ENCODE measurements at regions not wholly inside any gene's neighbourhood (a gene's known extent, or its start where the extent isn't known, plus 50 kb on each side); places are given as distances from the start of the nearest gene placed in this dataset.
"Not testable (repeated sequence)": the region's sequence is repeated elsewhere in the genome, so short reads cannot be mapped to it uniquely, and the experiment has no call there.

- POLR2A ChIA-PET: no interaction called here
- Histone ChIP-seq H3K4me1 (ENCODE audit: control insufficient read depth in 1 of 2, insufficient read depth in 2 of 2, low read depth in 1 of 2, low read length in 1 of 2) (peaks cover 0 to 4% of the 10 kb centered on the region in 2 experiments; a peak in 1 of 4 replicates), H3K4me2 (no peak overlapping the region), H4K20me1 (ENCODE audit: insufficient read depth) (no peaks in the 10 kb centered on the region), H3F3A (replicated peaks; ENCODE audit: insufficient read depth) (peaks cover 2% of the 10 kb centered on the region), H3K36me3 (replicated peaks in 1 of 2; ENCODE audit: control insufficient read depth in 1 of 2, insufficient read depth in 2 of 2, low read length in 1 of 2) (no peaks in the 10 kb centered on the region), H3K79me2 (ENCODE audit: insufficient read depth) (no peaks in the 10 kb centered on the region), H3K9me3 (no peaks in the 10 kb centered on the region), H3K4me3 (ENCODE audit: low read depth in 2 of 2, low read length in 1 of 2) (no peak overlapping the region), H2AFZ (ENCODE audit: low read depth) (no peak overlapping the region; the same call in 1 of the 2 replicates), H3K27ac (ENCODE audit: low read depth in 2 of 2, low read length in 1 of 2) (no peak overlapping the region; a peak in 1 of 4 replicates), H3K9me2 (no peaks in the 10 kb centered on the region), H3K27me3 (ENCODE audit: insufficient read depth) (no peaks in the 10 kb centered on the region), H3K9ac (no peak overlapping the region)
- DNase-seq: no peak
- CTCF ChIA-PET: no interaction called here
- TF ChIP-seq NRF1 (IDR thresholded peaks at IDR 0.05; ENCODE audit: low read depth, low read length): no peak
Observed at GRCh38 chr4:158090323-158090722, 82.5 kb downstream of the GASK1B start.

GRCh38 chr4:158089897-158090296, 82.9 kb downstream of the GASK1B start:
- H4K20me1 ChIP-seq (ENCODE audit: insufficient read depth); CTCF ChIA-PET; DNase-seq; H3K4me3 ChIP-seq (ENCODE audit: low read depth in 2 of 2, low read length in 1 of 2); H3K27me3 ChIP-seq (ENCODE audit: insufficient read depth); H3K9me3 ChIP-seq; H2AFZ ChIP-seq (ENCODE audit: low read depth); H3K36me3 ChIP-seq (replicated peaks in 1 of 2; ENCODE audit: control insufficient read depth in 1 of 2, insufficient read depth in 2 of 2, low read length in 1 of 2); H3F3A ChIP-seq (replicated peaks; ENCODE audit: insufficient read depth); H3K79me2 ChIP-seq (ENCODE audit: insufficient read depth); H3K4me1 ChIP-seq (ENCODE audit: control insufficient read depth in 1 of 2, insufficient read depth in 2 of 2, low read depth in 1 of 2, low read length in 1 of 2); H3K9me2 ChIP-seq; H3K9ac ChIP-seq; H3K27ac ChIP-seq (ENCODE audit: low read depth in 2 of 2, low read length in 1 of 2); POLR2A ChIA-PET; H3K4me2 ChIP-seq: not testable (repeated sequence)
- WGBS (ENCODE audit: low lambda C conversion rate): 95% methylated on average over 4 of the region's 21 CpGs

GRCh38 chr4:158080354-158080753, 92.5 kb downstream of the GASK1B start:
- no peaks in the 10 kb centered on the region for H3K79me2 ChIP-seq (ENCODE audit: insufficient read depth)
- TF ChIP-seq GATA2 (CRISPR knock-in tag; IDR thresholded peaks at IDR 0.05) (no peak), YY1 (IDR thresholded peaks at IDR 0.05; ENCODE audit: low read depth) (no peak), SIN3A (IDR thresholded peaks at IDR 0.05; ENCODE audit: borderline replicate concordance, low read depth, low read length) (no peak), TEAD4 (IDR thresholded peaks at IDR 0.05; ENCODE audit: borderline replicate concordance, insufficient read depth) (no peak)
- H3K27me3 ChIP-seq (ENCODE audit: insufficient read depth): no peaks in the 10 kb centered on the region
- H2AFZ ChIP-seq (ENCODE audit: low read depth): no peak overlapping the region
- ChIA-PET POLR2A (no interaction called here), CTCF (no interaction called here)
- no peak for DNase-seq
- H3K4me3 ChIP-seq (ENCODE audit: low read depth in 2 of 2, low read length in 1 of 2): no peak overlapping the region
- no peak overlapping the region for H3K27ac ChIP-seq (ENCODE audit: low read depth in 2 of 2, low read length in 1 of 2)
- no peaks in the 10 kb centered on the region for H3K9me3 ChIP-seq
- H3F3A ChIP-seq (replicated peaks; ENCODE audit: insufficient read depth): no peaks in the 10 kb centered on the region
- no peaks in the 10 kb centered on the region for H3K9me2 ChIP-seq
- H3K36me3 ChIP-seq (replicated peaks in 1 of 2; ENCODE audit: control insufficient read depth in 1 of 2, insufficient read depth in 2 of 2, low read length in 1 of 2): no peaks in the 10 kb centered on the region
- H3K4me1 ChIP-seq (ENCODE audit: control insufficient read depth in 1 of 2, insufficient read depth in 2 of 2, low read depth in 1 of 2, low read length in 1 of 2): no peaks in the 10 kb centered on the region
- no peak overlapping the region for H3K9ac ChIP-seq
- H4K20me1 ChIP-seq (ENCODE audit: insufficient read depth): no peaks in the 10 kb centered on the region
- no peak overlapping the region for H3K4me2 ChIP-seq
- 90% methylated on average over 3 of the region's 3 CpGs for WGBS (ENCODE audit: low lambda C conversion rate)

- H3K36me3 ChIP-seq (replicated peaks in 1 of 2; ENCODE audit: control insufficient read depth in 1 of 2, insufficient read depth in 2 of 2, low read length in 1 of 2): no peaks in the 10 kb centered on the region
- H3K9me2 ChIP-seq: no peaks in the 10 kb centered on the region
- H3K4me3 ChIP-seq (ENCODE audit: low read depth in 2 of 2, low read length in 1 of 2): no peak overlapping the region
- no peaks in the 10 kb centered on the region for H4K20me1 ChIP-seq (ENCODE audit: insufficient read depth)
- ChIA-PET POLR2A (no interaction called here), CTCF (no interaction called here)
- no peaks in the 10 kb centered on the region for H3F3A ChIP-seq (replicated peaks; ENCODE audit: insufficient read depth)
- no peaks in the 10 kb centered on the region for H3K4me1 ChIP-seq (ENCODE audit: control insufficient read depth in 1 of 2, insufficient read depth in 2 of 2, low read depth in 1 of 2, low read length in 1 of 2)
- H3K27ac ChIP-seq (ENCODE audit: low read depth in 2 of 2, low read length in 1 of 2): no peak overlapping the region
- H3K4me2 ChIP-seq: no peak overlapping the region
- no peak for DNase-seq
- no peaks in the 10 kb centered on the region for H3K9me3 ChIP-seq
- H3K9ac ChIP-seq: no peak overlapping the region
- WGBS (ENCODE audit: low lambda C conversion rate): 79% methylated on average over 2 of the region's 2 CpGs
- no peak overlapping the region for H2AFZ ChIP-seq (ENCODE audit: low read depth)
- TF ChIP-seq ZBTB33 (IDR thresholded peaks at IDR 0.05; ENCODE audit: borderline replicate concordance, low read depth): no peak
- no peak for TF ChIP-seq GABPA (IDR thresholded peaks at IDR 0.05; ENCODE audit: low read depth)
- TF ChIP-seq SIN3A (IDR thresholded peaks at IDR 0.05; ENCODE audit: borderline replicate concordance, low read depth, low read length): no peak
- TF ChIP-seq ELF1 (IDR thresholded peaks at IDR 0.05): no peak
- TF ChIP-seq TCF12 (IDR thresholded peaks at IDR 0.05): no peak
- TF ChIP-seq FOXJ3 (CRISPR knock-in tag; IDR thresholded peaks at IDR 0.05): no peak
- no peak for TF ChIP-seq TEAD4 (IDR thresholded peaks at IDR 0.05; ENCODE audit: borderline replicate concordance, insufficient read depth)
- no peak for TF ChIP-seq JUND (IDR thresholded peaks at IDR 0.05)
- no peak for TF ChIP-seq RFX5 (IDR thresholded peaks at IDR 0.05; ENCODE audit: low read length)
- TF ChIP-seq MEF2A (IDR thresholded peaks at IDR 0.05; ENCODE audit: borderline replicate concordance, low read depth): no peak
- no peak for TF ChIP-seq FOSL2 (IDR thresholded peaks at IDR 0.05; ENCODE audit: borderline replicate concordance, low read depth)
- TF ChIP-seq POLR2AphosphoS5 (IDR thresholded peaks at IDR 0.05; ENCODE audit: low read depth, low read length): no peak
- TF ChIP-seq USF1 (IDR thresholded peaks at IDR 0.05; ENCODE audit: borderline replicate concordance, low read depth): no peak
- no peaks in the 10 kb centered on the region for H3K79me2 ChIP-seq (ENCODE audit: insufficient read depth)
- H3K27me3 ChIP-seq (ENCODE audit: insufficient read depth): no peaks in the 10 kb centered on the region
Observed at GRCh38 chr4:158079661-158080060, 93.2 kb downstream of the GASK1B start.
